GM12874 (cell line): ENCODE measurements at regions not wholly inside any gene's neighbourhood (a gene's known extent, or its start where the extent isn't known, plus 50 kb on each side); places are given as distances from the start of the nearest gene placed in this dataset.

Experiments
- TF ChIP-seq, protein P1 (sequence below): IDR thresholded peaks from 2 replicates; pipeline ENCODE4 v1.5.1; 2011; ENCODE audit warnings: low read depth, mild to moderate bottlenecking, control low read depth, low read length, moderate library complexity; ENCODE audit not compliant: insufficient read depth

DNA sequence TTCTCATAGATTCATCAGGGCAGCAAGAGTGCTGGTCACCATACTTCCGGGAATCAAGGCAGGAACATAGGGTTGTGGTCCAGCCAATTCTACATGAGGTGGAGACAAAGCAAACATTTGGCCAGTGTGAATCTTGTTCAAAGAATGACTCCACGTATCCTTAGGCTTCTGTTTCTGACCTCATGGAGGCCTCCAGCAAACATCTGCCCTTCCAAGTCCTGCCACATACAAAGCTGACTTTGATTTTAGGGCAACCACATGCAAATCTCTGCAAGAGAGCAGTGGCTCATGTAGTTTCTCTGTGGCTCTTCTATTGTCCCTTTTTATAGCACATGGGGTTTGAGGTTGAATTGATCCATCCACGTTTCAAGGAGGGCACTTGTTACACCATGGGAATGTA, 132.1 kb upstream of the MMADHC start:
- TF ChIP-seq, protein P1, sequence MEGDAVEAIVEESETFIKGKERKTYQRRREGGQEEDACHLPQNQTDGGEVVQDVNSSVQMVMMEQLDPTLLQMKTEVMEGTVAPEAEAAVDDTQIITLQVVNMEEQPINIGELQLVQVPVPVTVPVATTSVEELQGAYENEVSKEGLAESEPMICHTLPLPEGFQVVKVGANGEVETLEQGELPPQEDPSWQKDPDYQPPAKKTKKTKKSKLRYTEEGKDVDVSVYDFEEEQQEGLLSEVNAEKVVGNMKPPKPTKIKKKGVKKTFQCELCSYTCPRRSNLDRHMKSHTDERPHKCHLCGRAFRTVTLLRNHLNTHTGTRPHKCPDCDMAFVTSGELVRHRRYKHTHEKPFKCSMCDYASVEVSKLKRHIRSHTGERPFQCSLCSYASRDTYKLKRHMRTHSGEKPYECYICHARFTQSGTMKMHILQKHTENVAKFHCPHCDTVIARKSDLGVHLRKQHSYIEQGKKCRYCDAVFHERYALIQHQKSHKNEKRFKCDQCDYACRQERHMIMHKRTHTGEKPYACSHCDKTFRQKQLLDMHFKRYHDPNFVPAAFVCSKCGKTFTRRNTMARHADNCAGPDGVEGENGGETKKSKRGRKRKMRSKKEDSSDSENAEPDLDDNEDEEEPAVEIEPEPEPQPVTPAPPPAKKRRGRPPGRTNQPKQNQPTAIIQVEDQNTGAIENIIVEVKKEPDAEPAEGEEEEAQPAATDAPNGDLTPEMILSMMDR = no peak

DNA sequence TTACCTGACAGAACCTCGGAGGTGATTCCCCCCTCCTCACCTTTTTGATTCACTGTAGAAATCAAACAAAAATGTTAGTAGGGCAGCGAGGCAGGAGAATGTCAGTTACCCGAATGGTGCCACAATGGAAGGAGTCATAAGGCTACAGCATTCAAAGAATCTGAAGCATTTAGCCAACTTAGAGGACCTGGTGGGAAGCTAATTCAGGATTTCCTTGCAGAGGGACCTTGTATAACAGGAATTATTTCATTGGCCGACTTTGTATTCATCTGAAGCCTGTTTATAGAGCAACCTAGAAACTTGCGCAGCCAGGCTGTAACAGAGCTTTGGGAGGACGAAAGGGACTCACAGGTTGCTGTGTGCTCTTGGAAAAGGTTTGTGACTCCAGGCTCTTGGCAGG, 129.1 kb upstream of the MMADHC start:
- TF ChIP-seq, protein P1 = no peak

DNA sequence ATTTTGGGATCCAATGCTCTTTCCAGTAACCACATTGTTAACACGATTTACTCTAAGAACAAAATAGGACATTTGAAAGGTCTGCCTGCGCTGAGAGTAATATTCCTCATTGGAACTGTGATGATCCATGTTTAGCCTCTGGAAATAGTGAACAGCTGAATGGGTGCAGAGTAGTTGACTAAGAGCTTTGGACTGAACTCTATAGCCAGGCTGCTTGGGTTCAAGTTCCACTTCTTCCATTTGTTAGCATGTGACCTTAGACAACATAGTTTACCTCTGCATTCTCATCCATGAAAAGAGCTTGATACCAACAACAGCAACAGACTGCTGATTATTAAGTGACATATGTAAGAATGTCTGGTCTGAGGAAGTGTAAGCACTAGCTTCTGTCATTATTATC, 128.3 kb upstream of the MMADHC start:
- TF ChIP-seq, protein P1 = no peak

DNA sequence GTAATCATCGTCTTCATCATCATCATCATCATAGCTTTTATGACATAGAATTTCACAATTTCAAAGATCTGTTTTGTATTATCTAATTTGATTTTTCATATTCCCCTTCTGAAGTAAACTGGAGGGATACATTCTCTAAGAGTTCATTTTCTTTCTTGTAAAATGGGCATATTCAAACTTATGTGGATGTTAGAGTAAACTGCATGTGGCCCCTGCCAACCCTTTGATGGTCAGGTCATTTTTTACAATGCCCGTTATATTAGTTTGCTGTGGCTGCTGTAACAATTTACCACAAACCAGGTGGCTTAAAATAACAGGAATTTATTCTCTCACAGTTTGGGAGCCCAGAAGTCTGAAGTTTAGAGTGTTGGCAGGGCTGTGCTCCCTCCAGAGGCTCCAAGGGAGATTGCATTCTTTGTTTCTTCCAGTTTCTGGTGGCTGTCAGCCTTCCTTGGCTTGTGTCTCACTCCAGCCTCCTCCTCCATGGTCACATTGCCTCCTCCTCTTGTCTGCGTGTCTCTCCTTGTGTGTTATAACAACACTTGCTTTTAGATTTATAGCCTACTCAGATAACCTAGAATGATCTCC, 127.5 kb upstream of the MMADHC start:
- TF ChIP-seq, protein P1 = peak; percentile 44; the same call in 1 of the 2 replicates

DNA sequence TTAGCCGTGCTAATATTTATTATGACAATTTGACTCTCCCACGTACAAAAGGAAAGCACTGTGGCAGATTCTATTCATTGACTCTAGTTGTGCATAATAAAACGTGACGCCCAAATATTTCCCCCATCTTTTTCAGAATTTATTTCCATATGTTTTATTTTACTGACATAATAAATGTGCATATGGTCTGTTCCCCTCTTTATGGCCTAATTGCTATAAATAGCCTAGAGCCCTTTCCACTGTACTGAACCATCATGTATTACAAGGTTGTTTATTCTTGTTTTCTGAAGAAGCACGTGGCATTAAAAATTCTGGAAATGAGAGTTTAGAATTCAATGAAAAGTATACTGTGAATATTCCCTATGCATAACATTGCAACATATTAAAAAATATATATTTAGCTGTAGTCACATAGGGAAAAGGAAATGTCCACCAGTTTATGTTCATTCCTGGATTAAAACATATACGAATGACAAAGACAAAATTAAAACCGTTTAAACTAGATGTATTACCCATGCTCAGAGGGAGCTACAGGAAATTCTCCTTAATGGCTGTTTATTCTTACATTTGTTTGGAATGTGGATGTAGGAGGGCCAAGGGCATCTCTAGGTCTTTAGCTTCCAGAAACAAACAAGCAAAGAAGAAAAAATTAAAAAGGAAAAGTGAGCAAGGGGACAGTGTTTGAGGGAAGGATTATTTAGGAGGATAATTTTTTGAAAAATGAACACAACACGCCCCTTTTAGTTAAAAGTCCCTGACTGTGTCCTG, 122.1 kb upstream of the MMADHC start:
- TF ChIP-seq, protein P1 = no peak

DNA sequence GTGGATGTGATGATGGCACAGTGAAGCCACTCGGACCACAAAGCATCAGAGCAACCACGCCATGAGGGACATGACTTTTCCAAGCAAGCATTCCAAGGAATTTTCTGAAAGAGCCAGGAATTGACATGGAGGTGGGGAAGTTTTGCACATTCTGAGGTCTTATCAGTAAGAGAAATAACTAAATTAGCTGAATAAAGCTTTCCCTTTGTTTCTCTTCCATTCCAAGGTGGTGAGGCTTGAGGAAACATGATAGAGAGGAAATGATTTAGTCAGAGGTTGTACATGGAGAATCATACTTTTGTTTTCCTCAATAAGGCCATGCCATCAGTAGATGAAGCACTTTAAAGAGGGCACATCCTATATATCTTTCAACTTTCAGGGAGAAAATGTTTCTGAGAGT, 115.7 kb upstream of the MMADHC start:
- TF ChIP-seq, protein P1 = no peak

DNA sequence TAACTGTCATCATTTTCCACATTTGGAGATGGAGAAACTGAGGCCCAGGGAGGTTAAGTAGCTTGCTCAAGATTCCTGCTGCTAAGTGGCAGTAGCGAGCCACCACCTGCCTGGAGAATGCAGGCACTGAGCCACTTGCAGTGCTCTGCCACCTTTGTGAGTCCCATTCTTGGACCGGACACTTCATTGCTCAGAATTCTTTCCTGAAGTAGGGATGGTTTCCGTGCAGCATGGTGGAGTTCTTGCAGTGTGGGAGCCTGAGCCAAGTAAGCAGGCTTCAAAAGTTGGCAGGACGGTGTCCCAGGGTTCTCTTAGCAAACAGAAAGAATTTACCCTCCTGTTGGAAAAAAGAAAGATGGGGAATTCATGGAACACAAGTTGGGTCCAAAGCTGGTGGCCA, 115.0 kb upstream of the MMADHC start:
- TF ChIP-seq, protein P1 = no peak
